Ascending aorta (tissue), 2 donors: ENCODE measurements at regions not wholly inside any gene's neighbourhood (a gene's known extent, or its start where the extent isn't known, plus 50 kb on each side); places are given as distances from the start of the nearest gene placed in this dataset.
A peak's percentile ranks its signal among the peaks of the same experiment; 100 is the strongest.

Source experiments
- DNase-seq, 2 donors: peaks; one replicate each; pipeline ENCODE4 v3.0.0-alpha.2; 2019; ENCODE audit warnings: low spot score in 2 of 2
- H3K27ac ChIP-seq, 2 donors: fragments of 200-600 bp; sonication (generic); one replicate each; pipeline ENCODE4 v1.5.1; 2016 to 2017; ENCODE audit warnings: mild to moderate bottlenecking in 1 of 2
- H3K27me3 ChIP-seq: fragments of 200-600 bp; sonication (generic); one replicate; pipeline ENCODE4 v1.5.1; 2017
- H3K36me3 ChIP-seq, 2 donors: fragments of 200-600 bp; sonication (generic); one replicate each; pipeline ENCODE4 v1.5.1; 2016
- H3K4me1 ChIP-seq, 2 donors: fragments of 200-600 bp; sonication (generic); one replicate each; pipeline ENCODE4 v1.5.1; 2016 to 2017; ENCODE audit warnings: mild to moderate bottlenecking in 1 of 2
- H3K4me3 ChIP-seq, 2 donors: fragments of 200-600 bp; sonication (generic); one replicate each; pipeline ENCODE4 v1.5.1; 2016 to 2017; ENCODE audit warnings: mild to moderate bottlenecking in 1 of 2
- H3K9me3 ChIP-seq, 2 donors: fragments of 200-600 bp; sonication (generic); one replicate each; pipeline ENCODE4 v1.5.1; 2016
- intact Hi-C: fragments of 100-400 bp; cut with DNase I; formaldehyde crosslinking; loops from one replicate; pipeline ENCODE4 v1.15.1; 2023
- TF ChIP-seq, protein P1 (sequence below), 3 experiments: fragments of 200-600 bp in 2 of 3; fragments of 450-650 bp in 1 of 3; sonication (generic) in 2 of 3; IDR thresholded peaks; one replicate each; pipeline ENCODE4 v1.5.1; 2016 to 2019; ENCODE audit warnings: antibody characterized with exemption in 3 of 3, mild to moderate bottlenecking in 1 of 3, moderate library complexity in 1 of 3

DNA sequence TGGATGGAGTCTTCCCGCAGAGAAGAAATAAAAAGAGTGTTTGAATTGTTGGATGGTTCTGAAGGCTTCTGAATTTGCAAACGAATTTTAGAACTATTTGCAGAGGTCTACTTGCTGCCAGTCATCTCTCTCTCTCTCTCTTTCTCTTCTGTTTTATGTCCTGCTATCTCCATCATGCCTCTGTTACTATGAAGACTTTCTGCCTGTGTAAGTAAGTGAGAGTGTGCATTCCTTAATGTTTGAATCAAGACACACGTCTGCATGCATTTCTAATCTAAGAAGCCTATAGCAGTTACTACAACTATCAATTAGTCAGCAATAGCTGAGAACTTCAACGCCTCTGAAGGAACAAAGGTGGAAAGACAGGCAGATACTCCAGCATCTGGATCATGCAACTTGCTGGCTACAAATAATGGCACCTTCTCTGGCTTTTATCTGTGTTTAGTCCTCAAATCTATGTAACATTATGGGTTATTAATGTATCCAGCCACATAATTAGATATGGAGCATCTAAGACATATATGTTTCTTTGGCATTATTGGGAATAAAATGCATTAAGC, 191.5 kb upstream of the BLID start:
- H3K4me1 ChIP-seq = peaks cover 0 to 16% of the 10 kb centered on the region in 2 donors
- H3K4me3 ChIP-seq = peak overlapping the region; percentile 47 to 62

GRCh38 chr11:122306831-122307391, 190.9 kb upstream of the BLID start:
- Histone ChIP-seq H3K27me3 (no peaks in the 10 kb centered on the region), H3K36me3 (no peaks in the 10 kb centered on the region), H3K4me1 (peaks cover 0 to 13% of the 10 kb centered on the region in 2 donors), H3K27ac (peak overlapping the region; percentile 88 to 89), H3K9me3 (no peaks in the 10 kb centered on the region), H3K4me3 (peak overlapping the region; percentile 47 to 62)
- intact Hi-C loops = loop anchor here (5.0 to 10.0 kb wide), 6 partner anchors 35 to 652 kb away; no protein-coding TSS in a partner anchor
- TF ChIP-seq, protein P1, sequence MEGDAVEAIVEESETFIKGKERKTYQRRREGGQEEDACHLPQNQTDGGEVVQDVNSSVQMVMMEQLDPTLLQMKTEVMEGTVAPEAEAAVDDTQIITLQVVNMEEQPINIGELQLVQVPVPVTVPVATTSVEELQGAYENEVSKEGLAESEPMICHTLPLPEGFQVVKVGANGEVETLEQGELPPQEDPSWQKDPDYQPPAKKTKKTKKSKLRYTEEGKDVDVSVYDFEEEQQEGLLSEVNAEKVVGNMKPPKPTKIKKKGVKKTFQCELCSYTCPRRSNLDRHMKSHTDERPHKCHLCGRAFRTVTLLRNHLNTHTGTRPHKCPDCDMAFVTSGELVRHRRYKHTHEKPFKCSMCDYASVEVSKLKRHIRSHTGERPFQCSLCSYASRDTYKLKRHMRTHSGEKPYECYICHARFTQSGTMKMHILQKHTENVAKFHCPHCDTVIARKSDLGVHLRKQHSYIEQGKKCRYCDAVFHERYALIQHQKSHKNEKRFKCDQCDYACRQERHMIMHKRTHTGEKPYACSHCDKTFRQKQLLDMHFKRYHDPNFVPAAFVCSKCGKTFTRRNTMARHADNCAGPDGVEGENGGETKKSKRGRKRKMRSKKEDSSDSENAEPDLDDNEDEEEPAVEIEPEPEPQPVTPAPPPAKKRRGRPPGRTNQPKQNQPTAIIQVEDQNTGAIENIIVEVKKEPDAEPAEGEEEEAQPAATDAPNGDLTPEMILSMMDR (IDR thresholded peaks at IDR 0.05) = no peak
- no peak for DNase-seq

More for the DNA sequence above, 191.5 kb upstream of the BLID start:
- TF ChIP-seq, protein P1 (IDR thresholded peaks at IDR 0.05) = no peak
- intact Hi-C loops = loop anchor here (5.0 to 10.0 kb wide), 6 partner anchors 35 to 653 kb away; no protein-coding TSS in a partner anchor
- H3K36me3 ChIP-seq = no peaks in the 10 kb centered on the region
- DNase-seq = no peak
- no peaks in the 10 kb centered on the region for H3K27me3 ChIP-seq
- H3K9me3 ChIP-seq = no peaks in the 10 kb centered on the region
- H3K27ac ChIP-seq = peak overlapping the region; percentile 88 to 89

- no peak for DNase-seq
- Histone ChIP-seq H3K4me3 (peak overlapping the region; percentile 31 to 62), H3K9me3 (no peaks in the 10 kb centered on the region), H3K27ac (peak overlapping the region; percentile 88 to 89), H3K27me3 (no peaks in the 10 kb centered on the region), H3K4me1 (peaks cover 0 to 10% of the 10 kb centered on the region in 2 donors), H3K36me3 (no peaks in the 10 kb centered on the region)
- TF ChIP-seq, protein P1 (IDR thresholded peaks at IDR 0.05) = no peak
- intact Hi-C loops = loop anchor here (5.0 to 10.0 kb wide), 6 partner anchors 37 to 651 kb away; no protein-coding TSS in a partner anchor
Measured at GRCh38 chr11:122305426-122306320, 189.7 kb upstream of the BLID start.

DNA sequence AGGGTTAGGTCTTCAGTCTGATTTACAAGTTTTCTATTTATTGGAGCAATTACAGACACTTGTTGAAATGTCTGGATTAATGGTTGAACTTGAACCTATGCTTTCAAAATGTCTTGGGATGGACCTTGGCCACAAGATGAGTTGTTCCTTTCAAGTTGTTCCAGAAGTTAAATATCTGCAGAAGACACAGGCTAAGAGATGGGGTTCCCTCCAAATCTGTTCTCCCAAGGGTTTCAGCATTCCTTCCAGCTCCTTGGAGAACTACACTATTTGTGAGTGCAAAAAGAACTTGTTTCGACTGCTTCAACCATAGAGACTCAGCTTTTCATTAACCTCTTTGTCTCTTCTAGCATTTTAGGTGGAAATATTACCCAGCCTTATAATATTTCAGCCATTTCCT, 189.0 kb upstream of the BLID start:
- TF ChIP-seq, protein P1 (IDR thresholded peaks at IDR 0.05) = no peak
- Histone ChIP-seq H3K36me3 (no peaks in the 10 kb centered on the region), H3K4me1 (peaks cover 0 to 10% of the 10 kb centered on the region in 2 donors), H3K4me3 (peak overlapping the region; percentile 31 to 49), H3K27ac (peak overlapping the region; percentile 88 to 89), H3K27me3 (no peaks in the 10 kb centered on the region), H3K9me3 (no peaks in the 10 kb centered on the region)
- intact Hi-C loops = loop anchor here (5.0 to 10.0 kb wide), 7 partner anchors 37 to 650 kb away; no protein-coding TSS in a partner anchor
- DNase-seq = no peak

GRCh38 chr11:122304306-122304705, 188.3 kb upstream of the BLID start:
- Histone ChIP-seq H3K4me1 (peaks cover 0 to 8% of the 10 kb centered on the region in 2 donors), H3K4me3 (peak overlapping the region in 1 of 2 donors; percentile 7), H3K36me3 (no peaks in the 10 kb centered on the region), H3K9me3 (no peaks in the 10 kb centered on the region), H3K27ac (peak overlapping the region; percentile 88 to 89), H3K27me3 (no peaks in the 10 kb centered on the region)
- no peak for DNase-seq
- TF ChIP-seq, protein P1 (IDR thresholded peaks at IDR 0.05) = no peak
- intact Hi-C loops = loop anchor here (5.0 to 10.0 kb wide), 3 partner anchors 138 to 650 kb away; no protein-coding TSS in a partner anchor
